ENCODE measurements at regions not wholly inside any gene's neighbourhood (a gene's known extent, or its start where the extent isn't known, plus 50 kb on each side); places are given as distances from the start of the nearest gene placed in this dataset.

GRCh38 chr9:82419696-82420486 lies 431.3 kb downstream of the SPATA31D1 start:
- DNase-seq (ENCODE audit: low read depth in 1 of 2, low spot score in 1 of 2), result no peak
- H3K4me1 ChIP-seq, result no peaks in the 10 kb centered on the region
- CTCF ChIA-PET, result no interaction called here
- no peak overlapping the region for H3K4me3 ChIP-seq
- no peak for FAIRE-seq
- no peak overlapping the region for H3K27ac ChIP-seq
- POLR2A ChIA-PET, result no interaction called here
- TF ChIP-seq SMC3 (IDR thresholded peaks at IDR 0.05) (no peak), KDM5A (IDR thresholded peaks at IDR 0.05) (no peak), CTCF (IDR thresholded peaks at IDR 0.05) (no peak), ELK1 (IDR thresholded peaks at IDR 0.05; ENCODE audit: low read depth, low read length) (no peak), ZFP36 (IDR thresholded peaks at IDR 0.05; ENCODE audit: borderline replicate concordance, partially characterized antibody) (no peak), BCL3 (IDR thresholded peaks at IDR 0.05) (no peak), RARB (CRISPR knock-in tag; IDR thresholded peaks at IDR 0.05) (no peak), TP53 (CRISPR knock-in tag; IDR thresholded peaks at IDR 0.05) (no peak), MAZ (IDR thresholded peaks at IDR 0.05; ENCODE audit: borderline replicate concordance, low read depth, low read length) (no peak), RAD21 (conservative IDR thresholded peaks at IDR 0.05 in 1 of 2, IDR thresholded peaks at IDR 0.05 in 1 of 2) (no peak), CBX8 (IDR thresholded peaks at IDR 0.05) (no peak)
- H3K9me3 ChIP-seq, result no peaks in the 10 kb centered on the region
- no peak for ATAC-seq
- H3K4me2 ChIP-seq, result no peak overlapping the region
- WGBS (ENCODE audit: missing lambda C conversion rate), result 40% methylated on average over 3 of the region's 3 CpGs

GRCh38 chr9:82421498-82421897 lies 432.9 kb downstream of the SPATA31D1 start:
- POLR2A ChIA-PET, result no interaction called here
- no peaks in the 10 kb centered on the region for H3K4me1 ChIP-seq
- TF ChIP-seq CHD4 (IDR thresholded peaks at IDR 0.05; ENCODE audit: borderline replicate concordance), result no peak
- no peak for TF ChIP-seq SMC3 (IDR thresholded peaks at IDR 0.05)
- TF ChIP-seq HOXB13 (CRISPR knock-in tag; IDR thresholded peaks at IDR 0.05; ENCODE audit: low read depth), result no peak
- no peak for TF ChIP-seq HDAC2 (IDR thresholded peaks at IDR 0.05)
- no peak for TF ChIP-seq NPAS2 (CRISPR knock-in tag; IDR thresholded peaks at IDR 0.05; ENCODE audit: borderline replicate concordance)
- TF ChIP-seq HES2 (IDR thresholded peaks at IDR 0.05), result no peak
- no peak for TF ChIP-seq HOXA7 (CRISPR knock-in tag; IDR thresholded peaks at IDR 0.05)
- no peak for TF ChIP-seq USF2 (IDR thresholded peaks at IDR 0.05)
- no peak for TF ChIP-seq ESRRA (IDR thresholded peaks at IDR 0.05; ENCODE audit: borderline replicate concordance, low read length)
- no peak overlapping the region for H3K4me2 ChIP-seq
- CTCF ChIA-PET, result no interaction called here
- ATAC-seq (no peak), FAIRE-seq (no peak), DNase-seq (ENCODE audit: low read depth in 1 of 2, low spot score in 1 of 2) (no peak)
- WGBS (ENCODE audit: missing lambda C conversion rate), result 26% methylated on average over 6 of the region's 6 CpGs
- no peak overlapping the region for H3K27ac ChIP-seq
- no peaks in the 10 kb centered on the region for H3K9me3 ChIP-seq
- no peak overlapping the region for H3K4me3 ChIP-seq

All from A549 (cell line).